Activated B cell treated with CpG ODN at 0.5 μM for 24 hours (primary cell): ENCODE measurements at regions not wholly inside any gene's neighbourhood (a gene's known extent, or its start where the extent isn't known, plus 50 kb on each side); places are given as distances from the start of the nearest gene placed in this dataset.
"Not testable (repeated sequence)": the region's sequence is repeated elsewhere in the genome, so short reads cannot be mapped to it uniquely, and the experiment has no call there.

ENCODE experiments used
- ATAC-seq: fragments of 200-7000 bp; cut with Tn5 transposase; one replicate; pipeline ENCODE4 v1.10.0; 2021; ENCODE audit warnings: low read depth, mild to moderate bottlenecking, moderate library complexity
- CTCF ChIA-PET: fragments of 350-600 bp; sonication (Branson Sonifier 250); formaldehyde crosslinking; loops from one replicate; lab custom pipeline; 2021; ENCODE audit warnings: antibody characterized with exemption; lab: Charles Lee
- POLR2A ChIA-PET: fragments of 350-600 bp; sonication (Branson Sonifier 250); formaldehyde crosslinking; loops from one replicate; lab custom pipeline; 2021; ENCODE audit warnings: antibody characterized with exemption; lab: Charles Lee
- DNase-seq: peaks from one replicate; pipeline ENCODE4 v3.0.0; 2022
- H3K27ac Mint-ChIP-seq: one replicate; pipeline ENCODE4 v1.8.0; 2020; ENCODE audit warnings: mixed read lengths
- H3K27me3 Mint-ChIP-seq: one replicate; pipeline ENCODE4 v1.8.0; 2021; ENCODE audit warnings: mixed read lengths
- H3K36me3 Mint-ChIP-seq: one replicate; pipeline ENCODE4 v1.8.0; 2021; ENCODE audit warnings: low read depth, mixed read lengths
- H3K4me1 Mint-ChIP-seq: one replicate; pipeline ENCODE4 v1.8.0; 2021; ENCODE audit warnings: mixed read lengths
- H3K4me3 Mint-ChIP-seq: one replicate; pipeline ENCODE4 v1.8.0; 2020; ENCODE audit warnings: mild to moderate bottlenecking, mixed read lengths
- H3K9me3 Mint-ChIP-seq: one replicate; pipeline ENCODE4 v1.8.0; 2020; ENCODE audit warnings: mixed read lengths
- intact Hi-C: fragments of 100-400 bp; cut with micrococcal nuclease; formaldehyde crosslinking; loops from one replicate; pipeline ENCODE4 v1.15.1; 2024
- TF ChIP-seq, protein P1 (sequence below): fragments of 200-600 bp; IDR thresholded peaks from one replicate; pipeline ENCODE4 v1.8.0; 2022; ENCODE audit warnings: antibody characterized with exemption, mild to moderate bottlenecking

GRCh38 chrX:138856881-138857604 lies 145.5 kb upstream of the FGF13 start:
- ATAC-seq: no peak

GRCh38 chrX:138853936-138854335 lies 142.4 kb upstream of the FGF13 start:
- ChIA-PET CTCF (no interaction called here), POLR2A (no interaction called here)
- TF ChIP-seq, protein P1, sequence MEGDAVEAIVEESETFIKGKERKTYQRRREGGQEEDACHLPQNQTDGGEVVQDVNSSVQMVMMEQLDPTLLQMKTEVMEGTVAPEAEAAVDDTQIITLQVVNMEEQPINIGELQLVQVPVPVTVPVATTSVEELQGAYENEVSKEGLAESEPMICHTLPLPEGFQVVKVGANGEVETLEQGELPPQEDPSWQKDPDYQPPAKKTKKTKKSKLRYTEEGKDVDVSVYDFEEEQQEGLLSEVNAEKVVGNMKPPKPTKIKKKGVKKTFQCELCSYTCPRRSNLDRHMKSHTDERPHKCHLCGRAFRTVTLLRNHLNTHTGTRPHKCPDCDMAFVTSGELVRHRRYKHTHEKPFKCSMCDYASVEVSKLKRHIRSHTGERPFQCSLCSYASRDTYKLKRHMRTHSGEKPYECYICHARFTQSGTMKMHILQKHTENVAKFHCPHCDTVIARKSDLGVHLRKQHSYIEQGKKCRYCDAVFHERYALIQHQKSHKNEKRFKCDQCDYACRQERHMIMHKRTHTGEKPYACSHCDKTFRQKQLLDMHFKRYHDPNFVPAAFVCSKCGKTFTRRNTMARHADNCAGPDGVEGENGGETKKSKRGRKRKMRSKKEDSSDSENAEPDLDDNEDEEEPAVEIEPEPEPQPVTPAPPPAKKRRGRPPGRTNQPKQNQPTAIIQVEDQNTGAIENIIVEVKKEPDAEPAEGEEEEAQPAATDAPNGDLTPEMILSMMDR: no peak
- ATAC-seq (no peak), DNase-seq (no peak)
- Mint-ChIP-seq H3K27ac (no peak overlapping the region), H3K4me3 (no peak overlapping the region), H3K27me3 (no peaks in the 10 kb centered on the region), H3K36me3 (no peaks in the 10 kb centered on the region), H3K4me1 (no peaks in the 10 kb centered on the region), H3K9me3 (no peaks in the 10 kb centered on the region)
- intact Hi-C loops: no loop called here

More at GRCh38 chrX:138856881-138857604, 145.5 kb upstream of the FGF13 start:
- intact Hi-C loops: no loop called here
- Mint-ChIP-seq H3K4me3 (no peak overlapping the region), H3K27ac (no peak overlapping the region), H3K27me3 (no peaks in the 10 kb centered on the region), H3K36me3 (no peaks in the 10 kb centered on the region), H3K4me1 (no peaks in the 10 kb centered on the region), H3K9me3 (no peaks in the 10 kb centered on the region)
- CTCF ChIA-PET: no interaction called here
- POLR2A ChIA-PET: no interaction called here
- DNase-seq: no peak
- TF ChIP-seq, protein P1: no peak

- CTCF ChIA-PET: no interaction called here
- Mint-ChIP-seq H3K27ac (no peak overlapping the region), H3K36me3 (no peaks in the 10 kb centered on the region), H3K4me3 (no peak overlapping the region), H3K9me3 (no peaks in the 10 kb centered on the region), H3K27me3 (no peaks in the 10 kb centered on the region), H3K4me1 (no peaks in the 10 kb centered on the region)
- intact Hi-C loops: no loop called here
- POLR2A ChIA-PET: no interaction called here
- DNase-seq (no peak), ATAC-seq (no peak)
- TF ChIP-seq, protein P1: no peak
These were observed 138.0 kb upstream of the FGF13 start for GRCh38 chrX:138849521-138849920.

- TF ChIP-seq, protein P1: no peak
- no peaks in the 10 kb centered on the region for H3K36me3 Mint-ChIP-seq
- no peak overlapping the region for H3K4me3 Mint-ChIP-seq
- H3K9me3 Mint-ChIP-seq: no peaks in the 10 kb centered on the region
- ChIA-PET CTCF (no interaction called here), POLR2A (no interaction called here)
- no peaks in the 10 kb centered on the region for H3K27me3 Mint-ChIP-seq
- DNase-seq (no peak), ATAC-seq (no peak)
- H3K27ac Mint-ChIP-seq: no peak overlapping the region
- intact Hi-C loops: no loop called here
- no peaks in the 10 kb centered on the region for H3K4me1 Mint-ChIP-seq
These were observed 136.4 kb upstream of the FGF13 start for GRCh38 chrX:138847930-138848329.

GRCh38 chrX:138845786-138846185 lies 134.3 kb upstream of the FGF13 start:
- TF ChIP-seq, protein P1: no peak
- H3K4me1 Mint-ChIP-seq: no peaks in the 10 kb centered on the region
- CTCF ChIA-PET: no interaction called here

GRCh38 chrX:138807400-138807799 lies 95.9 kb upstream of the FGF13 start:
- ATAC-seq, POLR2A ChIA-PET: not testable (repeated sequence)

More at GRCh38 chrX:138845786-138846185, 134.3 kb upstream of the FGF13 start:
- Mint-ChIP-seq H3K36me3 (no peaks in the 10 kb centered on the region), H3K4me3 (no peak overlapping the region), H3K9me3 (no peaks in the 10 kb centered on the region), H3K27me3 (no peaks in the 10 kb centered on the region), H3K27ac (no peak overlapping the region)
- ATAC-seq (no peak), DNase-seq (no peak)
- POLR2A ChIA-PET: no interaction called here
- intact Hi-C loops: no loop called here

More at GRCh38 chrX:138807400-138807799, 95.9 kb upstream of the FGF13 start:
- H3K4me1 Mint-ChIP-seq, H3K27me3 Mint-ChIP-seq, intact Hi-C loops, CTCF ChIA-PET, H3K27ac Mint-ChIP-seq, H3K36me3 Mint-ChIP-seq, DNase-seq, H3K4me3 Mint-ChIP-seq: not testable (repeated sequence)
- peaks cover 10% of the 10 kb centered on the region for H3K9me3 Mint-ChIP-seq
